ENCODE measurements at regions not wholly inside any gene's neighbourhood (a gene's known extent, or its start where the extent isn't known, plus 50 kb on each side); places are given as distances from the start of the nearest gene placed in this dataset.

DNA sequence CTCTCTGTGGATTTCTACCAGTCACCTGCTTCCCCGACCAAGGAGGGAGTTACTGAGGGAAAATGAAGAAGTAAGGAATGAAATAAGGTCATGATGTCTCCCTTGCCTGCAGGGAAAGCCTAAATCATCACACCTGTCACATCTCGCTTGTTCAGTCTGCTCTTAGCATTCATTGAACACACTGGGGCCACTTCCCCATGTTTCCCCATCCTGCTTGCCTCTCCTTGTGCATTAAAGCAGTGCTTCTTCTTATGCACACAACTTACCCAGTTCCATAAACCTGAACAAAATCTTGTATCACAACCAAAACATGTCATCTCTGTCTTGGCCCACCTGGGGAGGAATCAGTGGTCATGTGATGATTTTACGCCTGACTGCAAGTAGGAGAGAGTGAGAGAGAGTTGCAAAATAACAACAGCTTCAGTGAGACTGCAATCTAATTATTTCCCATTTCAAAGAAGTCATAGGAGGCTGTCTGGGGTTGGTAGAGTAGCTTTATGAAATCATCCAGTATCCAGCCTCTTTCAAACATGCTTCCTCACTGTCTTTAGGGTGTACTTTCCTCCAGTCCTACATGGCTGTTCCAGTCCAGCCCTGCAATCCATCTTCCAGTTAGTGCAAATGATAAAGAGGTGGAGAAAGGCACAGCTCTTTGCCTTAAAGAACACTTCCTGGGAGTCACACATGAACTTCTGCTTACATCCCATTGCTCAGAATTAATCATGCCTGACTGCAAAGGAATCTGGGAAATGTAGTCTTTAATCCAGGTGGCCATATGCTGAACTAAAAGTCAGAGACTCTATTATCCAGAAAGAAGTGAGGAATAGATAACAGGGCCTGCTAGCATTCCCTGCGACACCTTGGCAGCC lies 220.1 kb downstream of the HAUS1 start:
- TF ChIP-seq, protein P1, sequence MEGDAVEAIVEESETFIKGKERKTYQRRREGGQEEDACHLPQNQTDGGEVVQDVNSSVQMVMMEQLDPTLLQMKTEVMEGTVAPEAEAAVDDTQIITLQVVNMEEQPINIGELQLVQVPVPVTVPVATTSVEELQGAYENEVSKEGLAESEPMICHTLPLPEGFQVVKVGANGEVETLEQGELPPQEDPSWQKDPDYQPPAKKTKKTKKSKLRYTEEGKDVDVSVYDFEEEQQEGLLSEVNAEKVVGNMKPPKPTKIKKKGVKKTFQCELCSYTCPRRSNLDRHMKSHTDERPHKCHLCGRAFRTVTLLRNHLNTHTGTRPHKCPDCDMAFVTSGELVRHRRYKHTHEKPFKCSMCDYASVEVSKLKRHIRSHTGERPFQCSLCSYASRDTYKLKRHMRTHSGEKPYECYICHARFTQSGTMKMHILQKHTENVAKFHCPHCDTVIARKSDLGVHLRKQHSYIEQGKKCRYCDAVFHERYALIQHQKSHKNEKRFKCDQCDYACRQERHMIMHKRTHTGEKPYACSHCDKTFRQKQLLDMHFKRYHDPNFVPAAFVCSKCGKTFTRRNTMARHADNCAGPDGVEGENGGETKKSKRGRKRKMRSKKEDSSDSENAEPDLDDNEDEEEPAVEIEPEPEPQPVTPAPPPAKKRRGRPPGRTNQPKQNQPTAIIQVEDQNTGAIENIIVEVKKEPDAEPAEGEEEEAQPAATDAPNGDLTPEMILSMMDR (IDR thresholded peaks at IDR 0.05 in 2 of 3, conservative IDR thresholded peaks at IDR 0.05 in 1 of 3; ENCODE audit: insufficient read depth in 2 of 3, low read depth in 1 of 3, low read length in 3 of 3): no peak
- TF ChIP-seq KLF13 (tag; IDR thresholded peaks at IDR 0.05; ENCODE audit: borderline replicate concordance, low read depth): no peak
- no peak for TF ChIP-seq POLR2AphosphoS5 (IDR thresholded peaks at IDR 0.05; ENCODE audit: control insufficient read depth, insufficient read depth, low read depth, low read length)
- TF ChIP-seq, protein P2, sequence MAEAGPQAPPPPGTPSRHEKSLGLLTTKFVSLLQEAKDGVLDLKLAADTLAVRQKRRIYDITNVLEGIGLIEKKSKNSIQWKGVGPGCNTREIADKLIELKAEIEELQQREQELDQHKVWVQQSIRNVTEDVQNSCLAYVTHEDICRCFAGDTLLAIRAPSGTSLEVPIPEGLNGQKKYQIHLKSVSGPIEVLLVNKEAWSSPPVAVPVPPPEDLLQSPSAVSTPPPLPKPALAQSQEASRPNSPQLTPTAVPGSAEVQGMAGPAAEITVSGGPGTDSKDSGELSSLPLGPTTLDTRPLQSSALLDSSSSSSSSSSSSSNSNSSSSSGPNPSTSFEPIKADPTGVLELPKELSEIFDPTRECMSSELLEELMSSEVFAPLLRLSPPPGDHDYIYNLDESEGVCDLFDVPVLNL (CRISPR knock-in tag; IDR thresholded peaks at IDR 0.05; ENCODE audit: low read depth): no peak
